ENCODE measurements at regions not wholly inside any gene's neighbourhood (a gene's known extent, or its start where the extent isn't known, plus 50 kb on each side); places are given as distances from the start of the nearest gene placed in this dataset.
"Not testable (repeated sequence)": the region's sequence is repeated elsewhere in the genome, so short reads cannot be mapped to it uniquely, and the experiment has no call there.

DNA sequence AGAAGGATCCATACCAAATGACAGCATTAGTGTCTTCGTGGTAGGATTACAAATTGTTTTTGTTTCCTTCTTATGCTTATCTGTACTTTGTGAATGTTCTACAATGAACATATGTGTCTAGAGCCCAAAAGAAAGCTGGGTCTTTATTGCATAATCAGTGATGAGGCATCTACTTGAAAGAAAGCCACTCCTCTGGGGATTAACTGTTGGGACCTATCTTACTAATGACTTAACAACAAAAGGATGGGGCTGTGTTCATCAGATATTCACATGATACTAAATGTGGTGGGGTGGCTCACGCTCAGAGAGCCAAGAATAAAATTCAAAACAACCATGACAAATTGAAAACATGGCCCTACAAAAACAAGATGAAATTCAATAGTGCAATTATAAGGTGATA, 160.2 kb downstream of the RGS9 start:
- 59 to 76% (median 67%) methylated on average over 2 of the region's 2 CpGs for WGBS, 4 donors

GRCh38 chr17:65294181-65294719, 157.1 kb downstream of the RGS9 start:
- H3K4me1 ChIP-seq (replicated peaks in 1 of 2), result no peaks in the 10 kb centered on the region
- no peak overlapping the region for H3K4me3 ChIP-seq
- peak; percentile 45 to 84 (median 73) for DNase-seq
- H3K27me3 ChIP-seq, result no peaks in the 10 kb centered on the region
- TF ChIP-seq CTCF (IDR thresholded peaks at IDR 0.05), result peak; percentile 61 to 84 (median 70)
- no peak for TF ChIP-seq POLR2A (IDR thresholded peaks at IDR 0.05)
- WGBS, 4 donors, result 14 to 20% (median 17%) methylated on average over 7 to 10 of the region's 10 CpGs
- H3K9me3 ChIP-seq (replicated peaks in 1 of 3), result no peaks in the 10 kb centered on the region
- H3K27ac ChIP-seq, result no peak overlapping the region
- intact Hi-C loops (cut with DNase I), result loop anchor here (10.0 kb wide), 2 partner anchors 261 to 871 kb away; no protein-coding TSS in a partner anchor
- no peaks in the 10 kb centered on the region for H3K36me3 ChIP-seq (replicated peaks in 1 of 2)

More for the DNA sequence above, 160.2 kb downstream of the RGS9 start:
- H3K27me3 ChIP-seq, result no peaks in the 10 kb centered on the region
- intact Hi-C loops (cut with DNase I), result loop anchor here (10.0 kb wide), 2 partner anchors 257 to 867 kb away; no protein-coding TSS in a partner anchor
- TF ChIP-seq POLR2A (IDR thresholded peaks at IDR 0.05), result no peak
- no peak for TF ChIP-seq CTCF (IDR thresholded peaks at IDR 0.05)
- no peak overlapping the region for H3K27ac ChIP-seq
- DNase-seq, result no peak
- no peaks in the 10 kb centered on the region for H3K4me1 ChIP-seq (replicated peaks in 1 of 2)
- no peak overlapping the region for H3K4me3 ChIP-seq
- no peaks in the 10 kb centered on the region for H3K36me3 ChIP-seq (replicated peaks in 1 of 2)
- H3K9me3 ChIP-seq (replicated peaks in 1 of 3), result no peaks in the 10 kb centered on the region

DNA sequence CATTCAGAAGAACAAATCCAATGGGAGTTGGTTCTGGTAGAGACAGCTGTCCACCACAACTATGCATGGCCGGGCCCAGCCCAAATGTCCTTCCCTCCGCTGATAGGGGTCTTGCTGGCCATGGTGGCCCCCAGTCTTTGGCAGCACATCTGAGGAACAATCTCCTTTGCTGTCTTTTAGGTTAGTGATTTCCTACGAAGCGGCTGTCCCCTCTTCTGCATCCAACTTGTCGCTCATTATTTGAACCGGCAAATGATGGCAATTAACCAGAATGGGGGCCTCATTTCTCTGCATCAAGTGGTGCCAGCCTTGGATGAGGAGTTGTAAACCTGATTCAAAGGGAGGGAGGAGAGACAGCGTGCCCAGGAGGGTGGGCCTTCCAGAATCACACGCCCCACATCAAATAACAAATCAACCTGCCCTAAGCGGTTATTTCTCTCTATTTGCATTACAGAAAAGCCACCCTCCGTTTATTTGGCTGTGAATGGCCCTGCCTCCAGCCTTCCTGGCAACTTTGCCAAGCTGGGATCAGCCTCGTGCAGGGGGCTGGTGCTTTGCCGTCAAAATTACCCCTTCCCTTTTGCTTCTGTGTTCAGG, 156.5 kb downstream of the RGS9 start:
- no peaks in the 10 kb centered on the region for H3K9me3 ChIP-seq (replicated peaks in 1 of 3)
- TF ChIP-seq CTCF (IDR thresholded peaks at IDR 0.05) (no peak), POLR2A (IDR thresholded peaks at IDR 0.05) (no peak)
- no peak for DNase-seq
- H3K27me3 ChIP-seq, result no peaks in the 10 kb centered on the region
- intact Hi-C loops (cut with DNase I), result loop anchor here (10.0 kb wide), 2 partner anchors 261 to 871 kb away; no protein-coding TSS in a partner anchor
- H3K4me1 ChIP-seq (replicated peaks in 1 of 2), result no peaks in the 10 kb centered on the region
- no peak overlapping the region for H3K4me3 ChIP-seq
- WGBS, 4 donors, result 76 to 82% (median 80%) methylated on average over 12 of the region's 12 CpGs
- no peaks in the 10 kb centered on the region for H3K36me3 ChIP-seq (replicated peaks in 1 of 2)
- no peak overlapping the region for H3K27ac ChIP-seq

- no peak overlapping the region for H3K4me3 ChIP-seq
- no peaks in the 10 kb centered on the region for H3K27me3 ChIP-seq
- H3K4me1 ChIP-seq (replicated peaks in 1 of 2), result no peaks in the 10 kb centered on the region
- 69 to 76% (median 74%) methylated on average over 11 of the region's 11 CpGs for WGBS, 4 donors
- TF ChIP-seq POLR2A (IDR thresholded peaks at IDR 0.05), result no peak
- no peak for TF ChIP-seq CTCF (IDR thresholded peaks at IDR 0.05)
- intact Hi-C loops (cut with DNase I), result loop anchor here (10.0 kb wide), 2 partner anchors 262 to 872 kb away; no protein-coding TSS in a partner anchor
- no peaks in the 10 kb centered on the region for H3K9me3 ChIP-seq (replicated peaks in 1 of 3)
- no peak for DNase-seq
- no peak overlapping the region for H3K27ac ChIP-seq
- no peaks in the 10 kb centered on the region for H3K36me3 ChIP-seq (replicated peaks in 1 of 2)
These were observed 155.3 kb downstream of the RGS9 start for GRCh38 chr17:65292430-65292829.

DNA sequence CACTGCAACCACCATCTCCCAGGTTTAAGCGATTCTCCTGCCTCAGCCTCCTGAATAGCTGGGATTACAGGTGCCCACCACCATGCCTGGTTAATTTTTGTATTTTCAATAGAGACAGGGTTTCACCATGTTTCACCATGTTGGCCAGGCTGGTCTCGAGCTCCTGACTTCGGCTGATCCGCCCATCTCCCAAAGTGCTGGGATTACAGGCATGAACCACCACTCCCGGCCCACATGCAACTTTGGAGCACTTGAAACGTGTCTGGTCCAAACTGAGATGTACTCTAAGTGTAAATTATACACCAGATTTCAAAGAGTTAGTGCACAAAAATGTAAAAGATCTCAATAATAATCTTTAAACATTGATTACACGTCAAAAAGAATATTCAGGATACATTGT, 154.1 kb downstream of the RGS9 start:
- not testable (repeated sequence) for H3K27ac ChIP-seq; DNase-seq; H3K9me3 ChIP-seq (replicated peaks in 1 of 3); H3K4me1 ChIP-seq (replicated peaks in 1 of 2); H3K36me3 ChIP-seq (replicated peaks in 1 of 2); H3K4me3 ChIP-seq; H3K27me3 ChIP-seq
- intact Hi-C loops (cut with DNase I), result loop anchor here (10.0 kb wide), 2 partner anchors 264 to 874 kb away; no protein-coding TSS in a partner anchor
- WGBS, 4 donors, result 82 to 93% (median 89%) methylated on average over 7 of the region's 7 CpGs
